ENCODE measurements at regions not wholly inside any gene's neighbourhood (a gene's known extent, or its start where the extent isn't known, plus 50 kb on each side); places are given as distances from the start of the nearest gene placed in this dataset.

GRCh38 chr7:114070246-114070645, 151.4 kb upstream of the PPP1R3A start:
- no peak for TF ChIP-seq CTCF (IDR thresholded peaks at IDR 0.05)
- TF ChIP-seq POLR2A (IDR thresholded peaks at IDR 0.05) = no peak
